HG03108 (cell line): ENCODE measurements at regions not wholly inside any gene's neighbourhood (a gene's known extent, or its start where the extent isn't known, plus 50 kb on each side); places are given as distances from the start of the nearest gene placed in this dataset.

Experiments used
- ATAC-seq: cut with Tn5 transposase; IDR thresholded peaks from one replicate; pipeline ENCODE4 v1.9.1; 2021; ENCODE audit warnings: moderate library complexity; ENCODE audit not compliant: unreplicated experiment

- no peak for ATAC-seq
Measured at GRCh38 chr10:44064987-44065787, 319.7 kb downstream of the CXCL12 start.

- no peak for ATAC-seq
Measured at GRCh38 chr10:44064317-44064716, 320.6 kb downstream of the CXCL12 start.

- ATAC-seq = no peak
Measured at GRCh38 chr10:44063686-44064085, 321.2 kb downstream of the CXCL12 start.

GRCh38 chr10:44060719-44061118, 324.2 kb downstream of the CXCL12 start:
- ATAC-seq = no peak

- no peak for ATAC-seq
Measured at GRCh38 chr10:44060221-44060620, 324.7 kb downstream of the CXCL12 start.

- no peak for ATAC-seq
Measured at GRCh38 chr10:44058259-44058658, 326.6 kb downstream of the CXCL12 start.

GRCh38 chr10:44056967-44057805, 327.7 kb downstream of the CXCL12 start:
- ATAC-seq = no peak

GRCh38 chr10:44056206-44056605, 328.7 kb downstream of the CXCL12 start:
- no peak for ATAC-seq

GRCh38 chr10:44054046-44054445, 330.9 kb downstream of the CXCL12 start:
- ATAC-seq = no peak

- ATAC-seq = no peak
Measured at GRCh38 chr10:44053391-44053790, 331.5 kb downstream of the CXCL12 start.

- ATAC-seq = no peak
Measured at GRCh38 chr10:44051584-44052385, 333.1 kb downstream of the CXCL12 start.

- ATAC-seq = no peak
Measured at GRCh38 chr10:44051091-44051490, 333.8 kb downstream of the CXCL12 start.

- no peak for ATAC-seq
Measured at GRCh38 chr10:44049301-44050015, 335.4 kb downstream of the CXCL12 start.

- ATAC-seq = no peak
Measured at GRCh38 chr10:44047361-44047760, 337.5 kb downstream of the CXCL12 start.

- no peak for ATAC-seq
Measured at GRCh38 chr10:44046605-44047004, 338.3 kb downstream of the CXCL12 start.

GRCh38 chr10:44045020-44045419, 339.9 kb downstream of the CXCL12 start:
- ATAC-seq = no peak

GRCh38 chr10:44044549-44044948, 340.3 kb downstream of the CXCL12 start:
- ATAC-seq = no peak

GRCh38 chr10:44043646-44044375, 341.1 kb downstream of the CXCL12 start:
- no peak for ATAC-seq

- ATAC-seq = no peak
Measured at GRCh38 chr10:44042926-44043602, 341.8 kb downstream of the CXCL12 start.
